ENCODE measurements at regions not wholly inside any gene's neighbourhood (a gene's known extent, or its start where the extent isn't known, plus 50 kb on each side); places are given as distances from the start of the nearest gene placed in this dataset.

DNA sequence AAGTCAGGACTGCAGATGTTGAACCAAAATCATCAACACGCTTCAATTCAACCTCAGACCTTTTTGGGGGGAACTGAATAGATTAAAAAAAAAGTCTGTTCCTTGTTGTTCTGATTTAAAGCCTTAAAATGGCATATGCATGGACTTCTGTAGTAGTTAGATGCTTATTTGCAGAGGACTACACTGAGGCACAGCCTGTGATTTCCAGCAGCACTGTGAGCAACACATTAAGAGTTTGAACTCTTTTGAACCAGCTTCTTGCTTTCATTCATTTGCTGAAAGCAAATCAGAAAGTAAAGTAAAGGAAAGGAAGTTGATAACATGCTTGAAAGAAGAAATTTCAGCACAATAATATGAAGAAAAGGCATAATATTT lies 60.7 kb upstream of the DMAC1 start:
- TF ChIP-seq, protein P1, sequence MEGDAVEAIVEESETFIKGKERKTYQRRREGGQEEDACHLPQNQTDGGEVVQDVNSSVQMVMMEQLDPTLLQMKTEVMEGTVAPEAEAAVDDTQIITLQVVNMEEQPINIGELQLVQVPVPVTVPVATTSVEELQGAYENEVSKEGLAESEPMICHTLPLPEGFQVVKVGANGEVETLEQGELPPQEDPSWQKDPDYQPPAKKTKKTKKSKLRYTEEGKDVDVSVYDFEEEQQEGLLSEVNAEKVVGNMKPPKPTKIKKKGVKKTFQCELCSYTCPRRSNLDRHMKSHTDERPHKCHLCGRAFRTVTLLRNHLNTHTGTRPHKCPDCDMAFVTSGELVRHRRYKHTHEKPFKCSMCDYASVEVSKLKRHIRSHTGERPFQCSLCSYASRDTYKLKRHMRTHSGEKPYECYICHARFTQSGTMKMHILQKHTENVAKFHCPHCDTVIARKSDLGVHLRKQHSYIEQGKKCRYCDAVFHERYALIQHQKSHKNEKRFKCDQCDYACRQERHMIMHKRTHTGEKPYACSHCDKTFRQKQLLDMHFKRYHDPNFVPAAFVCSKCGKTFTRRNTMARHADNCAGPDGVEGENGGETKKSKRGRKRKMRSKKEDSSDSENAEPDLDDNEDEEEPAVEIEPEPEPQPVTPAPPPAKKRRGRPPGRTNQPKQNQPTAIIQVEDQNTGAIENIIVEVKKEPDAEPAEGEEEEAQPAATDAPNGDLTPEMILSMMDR (IDR thresholded peaks at IDR 0.05) = no peak
- TF ChIP-seq POLR2A (IDR thresholded peaks at IDR 0.05) = no peak
